ENCODE measurements at regions not wholly inside any gene's neighbourhood (a gene's known extent, or its start where the extent isn't known, plus 50 kb on each side); places are given as distances from the start of the nearest gene placed in this dataset.

GRCh38 chr1:168380945-168381344 is 100.3 kb downstream of the TBX19 start:
- ATAC-seq (no peak), DNase-seq (no peak)
- in situ Hi-C loops (cut with MboI; ENCODE audit: low sequenced_read_pairs in 4 of 4) (no loop called here), intact Hi-C loops (cut with DNase I; ENCODE audit: low total_unique reads) (no loop called here)
- Histone ChIP-seq H3K36me3 (no peaks in the 10 kb centered on the region), H3K9me3 (no peaks in the 10 kb centered on the region), H3K4me3 (no peak overlapping the region), H3K4me1 (no peaks in the 10 kb centered on the region), H3K27ac (no peak overlapping the region), H3K27me3 (no peaks in the 10 kb centered on the region)
- TF ChIP-seq CTCF (IDR thresholded peaks at IDR 0.05 in 4 of 5, conservative IDR thresholded peaks at IDR 0.05 in 1 of 5): no peak
- TF ChIP-seq POLR2A (IDR thresholded peaks at IDR 0.05): no peak

- in situ Hi-C loops (cut with MboI; ENCODE audit: low sequenced_read_pairs in 4 of 4) (no loop called here), intact Hi-C loops (cut with DNase I; ENCODE audit: low total_unique reads) (no loop called here)
- no peak for ATAC-seq
- H3K4me1 ChIP-seq: no peaks in the 10 kb centered on the region
- DNase-seq: no peak
- TF ChIP-seq POLR2A (IDR thresholded peaks at IDR 0.05) (no peak), CTCF (IDR thresholded peaks at IDR 0.05 in 4 of 5, conservative IDR thresholded peaks at IDR 0.05 in 1 of 5) (no peak)
- no peaks in the 10 kb centered on the region for H3K27me3 ChIP-seq
- H3K27ac ChIP-seq: no peak overlapping the region
- no peaks in the 10 kb centered on the region for H3K9me3 ChIP-seq
- H3K4me3 ChIP-seq: no peak overlapping the region
- no peaks in the 10 kb centered on the region for H3K36me3 ChIP-seq
Observed at GRCh38 chr1:168379104-168379860, 98.6 kb downstream of the TBX19 start.

- intact Hi-C loops (cut with DNase I; ENCODE audit: low total_unique reads) (no loop called here), in situ Hi-C loops (cut with MboI; ENCODE audit: low sequenced_read_pairs in 4 of 4) (no loop called here)
- no peak overlapping the region for H3K4me3 ChIP-seq
- no peaks in the 10 kb centered on the region for H3K27me3 ChIP-seq
- H3K4me1 ChIP-seq: no peaks in the 10 kb centered on the region
- ATAC-seq: no peak
- no peak for DNase-seq
- H3K36me3 ChIP-seq: no peaks in the 10 kb centered on the region
- no peak for TF ChIP-seq POLR2A (IDR thresholded peaks at IDR 0.05)
- TF ChIP-seq CTCF (IDR thresholded peaks at IDR 0.05 in 4 of 5, conservative IDR thresholded peaks at IDR 0.05 in 1 of 5): no peak
- H3K9me3 ChIP-seq: no peaks in the 10 kb centered on the region
- H3K27ac ChIP-seq: no peak overlapping the region
Observed at GRCh38 chr1:168375566-168376300, 95.1 kb downstream of the TBX19 start.

GRCh38 chr1:168374566-168374965 is 93.9 kb downstream of the TBX19 start:
- Histone ChIP-seq H3K9me3 (no peaks in the 10 kb centered on the region), H3K27me3 (no peaks in the 10 kb centered on the region), H3K4me1 (no peaks in the 10 kb centered on the region), H3K27ac (no peak overlapping the region), H3K4me3 (no peak overlapping the region), H3K36me3 (no peaks in the 10 kb centered on the region)
- DNase-seq (no peak), ATAC-seq (no peak)
- intact Hi-C loops (cut with DNase I; ENCODE audit: low total_unique reads): no loop called here
- in situ Hi-C loops (cut with MboI; ENCODE audit: low sequenced_read_pairs in 4 of 4): no loop called here
- TF ChIP-seq CTCF (IDR thresholded peaks at IDR 0.05 in 4 of 5, conservative IDR thresholded peaks at IDR 0.05 in 1 of 5) (no peak), POLR2A (IDR thresholded peaks at IDR 0.05) (no peak)
